ENCODE measurements at regions not wholly inside any gene's neighbourhood (a gene's known extent, or its start where the extent isn't known, plus 50 kb on each side); places are given as distances from the start of the nearest gene placed in this dataset.

GRCh38 chr4:19455196-19455595 is 796.5 kb upstream of the SLIT2 start:
- TF ChIP-seq MAFG (CRISPR knock-in tag; IDR thresholded peaks at IDR 0.05): no peak
- no peak for TF ChIP-seq ZNF121 (CRISPR knock-in tag; IDR thresholded peaks at IDR 0.05)
- no peak for TF ChIP-seq SP1 (IDR thresholded peaks at IDR 0.05)
- no peak for TF ChIP-seq SP1 (CRISPR knock-in tag; IDR thresholded peaks at IDR 0.05)
- no peak for TF ChIP-seq SKIL (CRISPR knock-in tag; IDR thresholded peaks at IDR 0.05; ENCODE audit: borderline replicate concordance)
- TF ChIP-seq CTCF (CRISPR knock-in tag; IDR thresholded peaks at IDR 0.05): no peak
- TF ChIP-seq MAZ (IDR thresholded peaks at IDR 0.05; ENCODE audit: borderline replicate concordance, low read depth, low read length): no peak
- TF ChIP-seq MAZ (CRISPR knock-in tag; IDR thresholded peaks at IDR 0.05; ENCODE audit: low read depth): no peak
- no peak for TF ChIP-seq CHD2 (IDR thresholded peaks at IDR 0.05; ENCODE audit: low read depth, low read length)
- TF ChIP-seq MTF1 (CRISPR knock-in tag; IDR thresholded peaks at IDR 0.05): no peak
- no peak for TF ChIP-seq POLR2AphosphoS5 (IDR thresholded peaks at IDR 0.05; ENCODE audit: low read depth, low read length)
- TF ChIP-seq MYC (CRISPR knock-in tag; IDR thresholded peaks at IDR 0.05; ENCODE audit: borderline replicate concordance): no peak
- TF ChIP-seq ZEB1 (IDR thresholded peaks at IDR 0.05; ENCODE audit: insufficient replicate concordance, low read depth): no peak
- no peak for TF ChIP-seq PRDM15 (CRISPR knock-in tag; IDR thresholded peaks at IDR 0.05)
- no peak for TF ChIP-seq ZNF335 (CRISPR knock-in tag; IDR thresholded peaks at IDR 0.05)
- TF ChIP-seq JUND (CRISPR knock-in tag; IDR thresholded peaks at IDR 0.05): no peak

Measured in HepG2 (cell line).